ENCODE measurements at regions not wholly inside any gene's neighbourhood (a gene's known extent, or its start where the extent isn't known, plus 50 kb on each side); places are given as distances from the start of the nearest gene placed in this dataset.

DNA sequence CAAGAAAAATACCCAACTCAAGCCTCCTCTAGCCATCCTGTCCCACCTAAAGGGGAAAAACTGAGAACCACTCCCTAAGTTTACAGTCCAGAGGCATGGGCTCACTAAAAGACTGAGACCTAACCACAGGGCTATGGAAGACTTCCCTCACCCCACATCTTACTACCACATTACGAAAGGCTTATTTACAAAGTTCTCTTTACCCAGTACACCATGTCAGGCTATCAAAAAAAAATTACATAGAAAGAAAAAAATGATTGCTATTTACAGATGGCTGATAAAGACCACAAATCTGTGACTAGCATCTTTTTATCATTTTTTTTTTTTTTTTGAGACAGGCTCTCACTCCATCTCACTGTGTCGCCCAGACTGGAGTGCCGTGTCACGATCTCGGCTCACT is 69.7 kb upstream of the TNPO1 start:
- no peak overlapping the region for H3K4me3 ChIP-seq (ENCODE audit: control insufficient read depth in 2 of 3, extremely low read depth in 1 of 3, insufficient read depth in 2 of 3, low read depth in 1 of 3, low read length in 3 of 3)
- H3K79me2 ChIP-seq (ENCODE audit: control insufficient read depth, insufficient read depth, low read length): no peaks in the 10 kb centered on the region
- TF ChIP-seq EZH2 (IDR thresholded peaks at IDR 0.05; ENCODE audit: low read length): no peak
- TF ChIP-seq, protein P1, sequence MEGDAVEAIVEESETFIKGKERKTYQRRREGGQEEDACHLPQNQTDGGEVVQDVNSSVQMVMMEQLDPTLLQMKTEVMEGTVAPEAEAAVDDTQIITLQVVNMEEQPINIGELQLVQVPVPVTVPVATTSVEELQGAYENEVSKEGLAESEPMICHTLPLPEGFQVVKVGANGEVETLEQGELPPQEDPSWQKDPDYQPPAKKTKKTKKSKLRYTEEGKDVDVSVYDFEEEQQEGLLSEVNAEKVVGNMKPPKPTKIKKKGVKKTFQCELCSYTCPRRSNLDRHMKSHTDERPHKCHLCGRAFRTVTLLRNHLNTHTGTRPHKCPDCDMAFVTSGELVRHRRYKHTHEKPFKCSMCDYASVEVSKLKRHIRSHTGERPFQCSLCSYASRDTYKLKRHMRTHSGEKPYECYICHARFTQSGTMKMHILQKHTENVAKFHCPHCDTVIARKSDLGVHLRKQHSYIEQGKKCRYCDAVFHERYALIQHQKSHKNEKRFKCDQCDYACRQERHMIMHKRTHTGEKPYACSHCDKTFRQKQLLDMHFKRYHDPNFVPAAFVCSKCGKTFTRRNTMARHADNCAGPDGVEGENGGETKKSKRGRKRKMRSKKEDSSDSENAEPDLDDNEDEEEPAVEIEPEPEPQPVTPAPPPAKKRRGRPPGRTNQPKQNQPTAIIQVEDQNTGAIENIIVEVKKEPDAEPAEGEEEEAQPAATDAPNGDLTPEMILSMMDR (optimal IDR thresholded peaks at IDR 0.05 in 1 of 3, IDR thresholded peaks at IDR 0.05 in 1 of 3, conservative IDR thresholded peaks at IDR 0.05 in 1 of 3; ENCODE audit: extremely low read depth in 1 of 3, insufficient read depth in 2 of 3, low read length in 3 of 3): no peak
- DNase-seq (ENCODE audit: low read depth, low spot score): no peak
- no peaks in the 10 kb centered on the region for H3K4me1 ChIP-seq (ENCODE audit: control insufficient read depth, extremely low read depth, insufficient read depth, low read length)
- H3K27ac ChIP-seq (ENCODE audit: control insufficient read depth, insufficient read depth, low read length): no peak overlapping the region
- H3K27me3 ChIP-seq (ENCODE audit: control insufficient read depth, extremely low read depth, insufficient read depth, low read length): no peaks in the 10 kb centered on the region
- H2AFZ ChIP-seq (ENCODE audit: control insufficient read depth, low read length): no peak overlapping the region
- no peak overlapping the region for H3K4me2 ChIP-seq (ENCODE audit: control insufficient read depth, extremely low read depth, insufficient read depth, low read depth, low read length)
- dilution Hi-C loops (cut with MboI; ENCODE audit: extremely low pct_ligation_motif_present, low sequenced_read_pairs): no loop called here
- no peak overlapping the region for H3K9ac ChIP-seq (ENCODE audit: control insufficient read depth, extremely low read depth, insufficient read depth, low read length)
- no peaks in the 10 kb centered on the region for H3K9me3 ChIP-seq (ENCODE audit: control insufficient read depth, low read depth, low read length)
- FAIRE-seq: no peak
- H3K36me3 ChIP-seq (ENCODE audit: control insufficient read depth in 2 of 2, extremely low read depth in 1 of 2, insufficient read depth in 2 of 2, low read length in 2 of 2): no peaks in the 10 kb centered on the region
- no peaks in the 10 kb centered on the region for H3K9me1 ChIP-seq (ENCODE audit: control insufficient read depth, extremely low read depth, insufficient read depth, low read length)
- no peaks in the 10 kb centered on the region for H4K20me1 ChIP-seq (ENCODE audit: control insufficient read depth, extremely low read depth, insufficient read depth, low read length)

DNA sequence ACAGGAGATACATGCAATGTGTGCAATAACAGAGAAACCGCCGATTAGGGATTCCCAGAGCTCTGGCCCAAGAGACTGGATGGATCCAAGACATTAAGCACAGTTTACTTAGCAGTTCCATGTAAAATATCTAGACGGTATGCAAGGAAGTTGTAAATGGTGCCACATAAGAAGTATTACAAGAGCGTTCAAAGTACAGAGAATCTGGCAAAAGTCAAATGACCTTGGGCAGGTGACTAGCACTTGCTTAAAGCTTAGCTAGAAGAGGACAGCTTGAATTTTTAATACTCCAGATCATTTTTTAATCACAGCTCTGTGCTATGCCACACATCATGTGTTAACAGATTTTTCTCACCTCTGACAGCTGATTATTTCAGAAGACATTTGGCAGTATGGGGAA is 72.3 kb upstream of the TNPO1 start:
- no peak overlapping the region for H2AFZ ChIP-seq (ENCODE audit: control insufficient read depth, low read length)
- no peaks in the 10 kb centered on the region for H3K9me1 ChIP-seq (ENCODE audit: control insufficient read depth, extremely low read depth, insufficient read depth, low read length)
- H3K4me3 ChIP-seq (ENCODE audit: control insufficient read depth in 2 of 3, extremely low read depth in 1 of 3, insufficient read depth in 2 of 3, low read depth in 1 of 3, low read length in 3 of 3): no peak overlapping the region
- DNase-seq (ENCODE audit: low read depth, low spot score) (no peak), FAIRE-seq (no peak)
- TF ChIP-seq EZH2 (IDR thresholded peaks at IDR 0.05; ENCODE audit: low read length): no peak
- TF ChIP-seq, protein P1 (optimal IDR thresholded peaks at IDR 0.05 in 1 of 3, IDR thresholded peaks at IDR 0.05 in 1 of 3, conservative IDR thresholded peaks at IDR 0.05 in 1 of 3; ENCODE audit: extremely low read depth in 1 of 3, insufficient read depth in 2 of 3, low read length in 3 of 3): no peak
- H3K9me3 ChIP-seq (ENCODE audit: control insufficient read depth, low read depth, low read length): no peaks in the 10 kb centered on the region
- H3K9ac ChIP-seq (ENCODE audit: control insufficient read depth, extremely low read depth, insufficient read depth, low read length): no peak overlapping the region
- no peaks in the 10 kb centered on the region for H3K36me3 ChIP-seq (ENCODE audit: control insufficient read depth in 2 of 2, extremely low read depth in 1 of 2, insufficient read depth in 2 of 2, low read length in 2 of 2)
- no peaks in the 10 kb centered on the region for H3K79me2 ChIP-seq (ENCODE audit: control insufficient read depth, insufficient read depth, low read length)
- H3K27me3 ChIP-seq (ENCODE audit: control insufficient read depth, extremely low read depth, insufficient read depth, low read length): no peaks in the 10 kb centered on the region
- H3K27ac ChIP-seq (ENCODE audit: control insufficient read depth, insufficient read depth, low read length): no peak overlapping the region
- dilution Hi-C loops (cut with MboI; ENCODE audit: extremely low pct_ligation_motif_present, low sequenced_read_pairs): no loop called here
- H3K4me1 ChIP-seq (ENCODE audit: control insufficient read depth, extremely low read depth, insufficient read depth, low read length): no peaks in the 10 kb centered on the region
- no peaks in the 10 kb centered on the region for H4K20me1 ChIP-seq (ENCODE audit: control insufficient read depth, extremely low read depth, insufficient read depth, low read length)
- H3K4me2 ChIP-seq (ENCODE audit: control insufficient read depth, extremely low read depth, insufficient read depth, low read depth, low read length): no peak overlapping the region
